SU-DHL-6 (cell line): ENCODE measurements at regions not wholly inside any gene's neighbourhood (a gene's known extent, or its start where the extent isn't known, plus 50 kb on each side); places are given as distances from the start of the nearest gene placed in this dataset.

Experiments
- EZH2phosphoT487 ChIP-seq: fragments of 200-600 bp; sonication (generic), shearing (Covaris generic); conservative IDR thresholded peaks from 2 replicates; pipeline ENCODE4 v1.6.1; 2018; ENCODE audit warnings: mild to moderate bottlenecking, antibody characterized with exemption, low read length, moderate library complexity, mixed read lengths
- TF ChIP-seq, protein P1 (sequence below): fragments of 200-600 bp; sonication (generic); IDR thresholded peaks from one replicate; pipeline ENCODE4 v1.5.1; 2017; ENCODE audit warnings: antibody characterized with exemption, mild to moderate bottlenecking, low read length, moderate library complexity; ENCODE audit not compliant: insufficient read depth, poor library complexity, severe bottlenecking

DNA sequence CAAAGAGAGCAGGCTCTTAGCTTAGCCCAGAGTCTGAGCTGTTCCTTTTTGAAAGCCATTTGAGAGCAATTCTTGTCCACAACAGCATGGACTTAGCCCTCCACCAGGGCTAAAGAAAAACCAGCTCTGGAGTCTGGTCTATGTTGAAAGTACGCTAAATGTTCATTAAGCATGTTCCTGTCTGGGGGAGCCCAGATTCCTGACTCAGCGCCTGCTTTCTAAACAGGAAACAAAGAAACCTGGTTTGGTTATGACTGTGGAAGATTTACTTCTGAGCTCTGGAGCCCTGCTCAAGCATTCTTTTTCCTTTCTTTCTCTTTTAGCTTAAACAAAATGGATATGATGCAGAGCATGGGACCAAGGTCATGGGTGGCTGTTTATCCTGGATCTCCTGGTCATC lies 279.8 kb downstream of the RBM43 start:
- TF ChIP-seq, protein P1, sequence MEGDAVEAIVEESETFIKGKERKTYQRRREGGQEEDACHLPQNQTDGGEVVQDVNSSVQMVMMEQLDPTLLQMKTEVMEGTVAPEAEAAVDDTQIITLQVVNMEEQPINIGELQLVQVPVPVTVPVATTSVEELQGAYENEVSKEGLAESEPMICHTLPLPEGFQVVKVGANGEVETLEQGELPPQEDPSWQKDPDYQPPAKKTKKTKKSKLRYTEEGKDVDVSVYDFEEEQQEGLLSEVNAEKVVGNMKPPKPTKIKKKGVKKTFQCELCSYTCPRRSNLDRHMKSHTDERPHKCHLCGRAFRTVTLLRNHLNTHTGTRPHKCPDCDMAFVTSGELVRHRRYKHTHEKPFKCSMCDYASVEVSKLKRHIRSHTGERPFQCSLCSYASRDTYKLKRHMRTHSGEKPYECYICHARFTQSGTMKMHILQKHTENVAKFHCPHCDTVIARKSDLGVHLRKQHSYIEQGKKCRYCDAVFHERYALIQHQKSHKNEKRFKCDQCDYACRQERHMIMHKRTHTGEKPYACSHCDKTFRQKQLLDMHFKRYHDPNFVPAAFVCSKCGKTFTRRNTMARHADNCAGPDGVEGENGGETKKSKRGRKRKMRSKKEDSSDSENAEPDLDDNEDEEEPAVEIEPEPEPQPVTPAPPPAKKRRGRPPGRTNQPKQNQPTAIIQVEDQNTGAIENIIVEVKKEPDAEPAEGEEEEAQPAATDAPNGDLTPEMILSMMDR, result no peak
- no peak for TF ChIP-seq EZH2phosphoT487
